ENCODE measurements at regions not wholly inside any gene's neighbourhood (a gene's known extent, or its start where the extent isn't known, plus 50 kb on each side); places are given as distances from the start of the nearest gene placed in this dataset.
"Not testable (repeated sequence)": the region's sequence is repeated elsewhere in the genome, so short reads cannot be mapped to it uniquely, and the experiment has no call there.

GRCh38 chr16:72729552-72729951 is 318.4 kb downstream of the ZFHX3 start:
- DNase-seq (ENCODE audit: low read depth in 3 of 3, low spot score in 2 of 3): not testable (repeated sequence)

GRCh38 chr16:72728516-72728915 is 319.4 kb downstream of the ZFHX3 start:
- DNase-seq (ENCODE audit: low read depth in 3 of 3, low spot score in 2 of 3): no peak

GRCh38 chr16:72727565-72727964 is 320.4 kb downstream of the ZFHX3 start:
- no peak for DNase-seq (ENCODE audit: low read depth in 3 of 3, low spot score in 2 of 3)

DNA sequence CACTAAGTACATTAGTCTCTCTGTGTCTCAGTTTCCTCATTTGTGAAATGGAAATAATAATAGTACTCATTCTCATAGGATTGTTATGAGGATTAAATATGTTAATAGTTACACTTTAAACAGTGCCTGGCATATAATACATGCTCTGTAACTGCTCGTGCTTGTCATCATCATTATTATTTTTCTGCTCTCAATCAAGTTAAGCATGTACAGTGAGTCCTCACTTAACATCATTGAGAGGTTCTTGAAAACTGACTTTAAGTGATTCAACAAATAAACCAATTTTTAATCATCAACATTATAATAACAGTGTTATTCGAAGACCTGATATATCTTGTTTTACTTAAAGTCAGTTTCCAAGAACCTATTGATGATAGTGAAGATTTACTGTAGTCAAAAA is 322.3 kb downstream of the ZFHX3 start:
- no peak for DNase-seq (ENCODE audit: low read depth in 3 of 3, low spot score in 2 of 3)

GRCh38 chr16:72723781-72724180 is 324.1 kb downstream of the ZFHX3 start:
- DNase-seq (ENCODE audit: low read depth in 3 of 3, low spot score in 2 of 3): no peak

DNA sequence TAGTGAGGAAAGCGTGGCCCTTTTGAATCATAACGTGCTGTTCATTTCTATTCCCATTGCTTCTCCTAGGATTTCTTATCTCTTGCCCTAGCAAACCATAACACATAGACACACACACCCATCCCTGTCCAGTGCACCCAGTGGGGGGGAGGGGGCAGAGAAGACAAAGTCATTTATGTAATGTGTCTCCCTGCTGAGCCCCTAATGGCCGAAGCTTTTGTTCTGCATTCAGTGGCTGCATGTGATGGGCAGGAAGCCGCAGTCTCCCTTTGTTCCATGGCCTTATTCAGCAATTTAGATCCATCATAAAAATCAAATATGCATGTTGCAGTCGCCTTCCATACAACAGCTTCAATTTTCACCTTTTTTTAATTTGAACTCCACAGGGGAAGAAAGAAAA is 325.4 kb downstream of the ZFHX3 start:
- no peak for DNase-seq (ENCODE audit: low read depth in 3 of 3, low spot score in 2 of 3)

- DNase-seq (ENCODE audit: low read depth in 3 of 3, low spot score in 2 of 3): no peak
Observed at GRCh38 chr16:72721981-72722380, 325.9 kb downstream of the ZFHX3 start.

- DNase-seq (ENCODE audit: low read depth in 3 of 3, low spot score in 2 of 3): no peak
Observed at GRCh38 chr16:72715267-72715666, 332.7 kb downstream of the ZFHX3 start.

- DNase-seq (ENCODE audit: low read depth in 3 of 3, low spot score in 2 of 3): no peak
Observed at GRCh38 chr16:72711823-72712222, 336.1 kb downstream of the ZFHX3 start.

DNA sequence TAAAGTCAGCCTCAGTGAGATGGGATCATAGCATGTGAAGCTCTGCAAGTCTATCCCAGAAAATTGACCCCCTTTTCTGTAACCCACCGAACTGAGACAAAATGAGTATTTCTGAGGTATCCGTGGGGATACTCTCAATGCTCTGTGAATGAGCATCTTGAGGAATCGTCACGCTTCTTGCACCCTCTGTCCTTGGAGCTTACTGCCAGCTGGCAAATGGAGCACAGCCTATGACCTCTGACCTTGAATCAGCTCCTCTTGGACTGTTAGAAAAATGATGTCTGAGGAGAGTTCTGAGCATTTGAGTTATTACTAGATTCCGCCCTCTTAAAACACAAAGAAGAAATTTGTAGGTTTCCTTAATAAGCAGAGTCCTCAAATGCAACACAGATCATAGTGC is 342.1 kb downstream of the ZFHX3 start:
- DNase-seq (ENCODE audit: low read depth in 3 of 3, low spot score in 2 of 3): no peak

DNA sequence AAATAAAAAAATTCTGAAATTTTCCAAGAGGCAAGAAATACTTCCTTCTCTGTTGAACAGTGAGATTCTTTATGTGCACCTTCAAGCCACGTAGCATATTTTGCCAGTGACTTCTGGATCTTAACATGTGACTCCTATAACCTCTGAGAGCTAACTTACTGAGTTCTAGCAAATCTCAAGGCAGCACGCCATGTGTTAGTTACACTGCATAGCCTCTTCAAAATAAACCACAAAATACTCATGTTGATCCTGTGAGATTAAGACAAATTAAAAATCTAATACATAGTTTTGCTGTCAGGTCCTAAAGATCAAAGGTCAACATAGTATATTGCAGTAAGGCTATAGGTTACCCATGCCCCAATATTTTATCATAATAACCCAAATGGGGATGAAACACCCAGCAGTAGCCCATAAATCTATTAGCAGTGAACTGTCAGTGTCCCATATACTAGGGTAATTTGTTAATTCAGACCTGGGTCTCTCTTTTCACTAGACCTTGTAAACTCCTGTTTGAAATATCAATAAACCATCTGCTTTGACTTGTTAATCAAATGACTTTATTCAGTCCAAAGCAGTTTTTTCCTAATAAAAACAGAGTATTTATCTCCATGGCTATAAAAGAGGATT is 343.1 kb downstream of the ZFHX3 start:
- peak in 1 of 3 donors; percentile 13 for DNase-seq (ENCODE audit: low read depth in 3 of 3, low spot score in 2 of 3)

- DNase-seq (ENCODE audit: low read depth in 3 of 3, low spot score in 2 of 3): no peak
Observed at GRCh38 chr16:72689851-72690250, 358.1 kb downstream of the ZFHX3 start.

GRCh38 chr16:72680732-72681131 is 367.2 kb downstream of the ZFHX3 start:
- no peak for DNase-seq (ENCODE audit: low read depth in 3 of 3, low spot score in 2 of 3)

DNA sequence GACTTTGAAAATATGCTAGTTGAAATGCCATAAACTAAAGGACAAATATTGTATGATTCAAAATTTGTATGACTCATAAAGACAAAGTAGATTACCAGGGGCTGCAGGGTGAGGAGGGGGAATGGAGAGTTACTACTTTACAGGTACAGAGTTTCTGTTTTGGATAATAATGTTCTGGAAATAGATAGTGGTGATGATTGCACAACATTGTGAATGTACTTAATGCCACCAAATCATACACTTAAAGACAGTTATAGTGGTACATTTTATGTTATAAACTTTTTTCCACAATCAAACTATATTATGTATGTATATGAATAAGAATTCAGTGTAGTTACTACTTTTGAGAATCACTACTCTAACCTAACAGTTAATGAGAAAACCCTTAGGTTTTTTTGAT is 368.1 kb downstream of the ZFHX3 start:
- no peak for DNase-seq (ENCODE audit: low read depth in 3 of 3, low spot score in 2 of 3)

- no peak for DNase-seq (ENCODE audit: low read depth in 3 of 3, low spot score in 2 of 3)
Observed at GRCh38 chr16:72677662-72678447, 370.1 kb downstream of the ZFHX3 start.

DNA sequence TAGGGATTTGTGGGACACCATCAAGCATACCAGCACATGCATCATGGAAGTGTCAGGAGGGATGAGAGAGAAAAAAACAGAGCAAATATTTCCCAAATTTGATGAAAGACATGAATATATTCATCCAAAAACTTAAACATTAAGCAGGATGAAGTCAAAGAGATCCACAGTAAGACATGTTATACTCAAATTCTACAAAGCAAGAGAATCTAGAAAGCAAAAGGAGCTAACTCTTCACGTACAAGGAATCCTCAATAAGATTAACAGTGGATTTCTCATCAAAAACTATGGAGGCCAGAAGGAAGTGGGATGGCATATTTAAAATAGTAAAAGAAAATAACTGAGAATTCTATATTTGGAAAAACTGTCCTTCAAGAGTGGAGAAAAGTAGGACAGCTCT is 374.8 kb downstream of the ZFHX3 start:
- no peak for DNase-seq (ENCODE audit: low read depth in 3 of 3, low spot score in 2 of 3)

DNA sequence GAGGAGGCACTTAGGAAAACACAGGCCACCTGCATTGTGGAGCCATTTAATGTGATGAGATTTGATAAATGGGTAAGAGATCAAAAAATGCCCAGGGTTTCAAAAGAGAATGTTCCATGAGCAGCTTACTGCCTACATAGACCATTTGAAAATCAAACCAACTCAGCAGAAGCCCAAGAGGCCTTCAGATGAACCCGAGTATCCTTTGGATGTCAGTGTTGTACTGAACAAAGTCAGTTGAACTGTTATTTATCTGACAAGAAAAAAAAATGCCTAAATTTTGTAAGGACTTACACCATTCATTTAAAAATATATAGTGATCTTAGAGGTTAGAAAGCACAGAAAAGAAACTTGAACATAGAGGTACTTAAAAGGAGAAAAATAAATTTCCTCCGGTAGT is 381.7 kb downstream of the ZFHX3 start:
- DNase-seq (ENCODE audit: low read depth in 3 of 3, low spot score in 2 of 3): no peak

DNA sequence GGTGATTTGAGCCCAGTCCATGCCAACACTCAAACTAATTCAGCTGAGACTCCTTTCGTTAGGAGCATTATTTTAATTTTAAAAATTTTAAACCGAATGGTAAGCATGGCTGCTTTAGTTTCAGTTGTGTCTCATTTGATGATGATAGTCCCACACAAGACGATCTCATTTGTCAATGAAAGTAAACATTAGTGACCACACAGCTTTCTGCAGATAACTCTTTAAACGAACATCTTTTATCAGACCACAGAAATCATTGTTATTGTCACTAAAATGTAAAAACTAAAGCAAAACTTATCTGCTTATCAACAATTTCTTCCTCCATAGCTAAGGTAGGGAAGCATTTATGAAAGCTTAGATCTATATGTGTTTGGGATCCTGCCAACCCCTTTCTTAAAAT is 382.2 kb downstream of the ZFHX3 start:
- DNase-seq (ENCODE audit: low read depth in 3 of 3, low spot score in 2 of 3): no peak

DNA sequence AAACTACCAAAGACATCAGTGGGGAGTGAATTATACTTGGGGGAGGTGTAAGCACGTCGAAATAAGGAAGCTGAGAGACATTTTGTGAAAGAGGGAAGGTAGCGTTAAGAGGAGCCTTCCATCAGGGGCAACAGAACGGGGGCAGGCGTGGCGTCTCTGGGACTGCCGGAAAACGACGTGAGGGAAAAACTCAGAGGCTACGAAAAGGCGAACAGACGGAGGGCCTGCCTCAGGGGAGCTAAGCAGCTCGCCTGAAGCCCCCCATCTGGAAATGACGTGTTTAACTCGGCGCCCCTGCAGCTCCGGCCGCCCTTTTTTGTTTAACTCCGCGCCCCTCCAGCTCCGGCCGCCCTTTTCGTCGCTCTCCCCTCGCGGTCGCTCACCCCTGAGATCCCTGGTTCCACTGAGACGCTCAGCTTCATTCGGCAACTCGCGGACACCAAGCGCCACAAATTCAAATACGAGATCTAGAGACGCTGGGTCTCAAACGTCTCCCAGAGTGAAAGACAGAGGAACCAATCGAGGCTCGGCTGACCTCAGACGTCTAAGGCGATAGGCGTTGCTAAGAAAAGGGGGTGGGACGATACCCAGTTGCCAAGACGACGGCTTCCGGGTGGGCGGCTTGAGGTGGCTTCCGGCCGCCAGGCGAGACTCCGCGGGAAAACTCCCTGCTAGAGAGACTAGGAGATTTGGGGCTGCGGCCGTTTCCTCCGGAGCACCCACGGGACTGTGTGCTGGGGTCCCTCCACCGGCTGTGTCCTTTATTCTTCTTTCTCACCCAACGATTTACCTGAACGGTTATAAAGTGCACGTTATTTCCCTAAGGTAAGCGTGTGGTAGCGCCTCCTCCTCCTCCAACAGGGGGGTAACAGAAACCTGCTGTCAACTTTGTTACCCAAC is 383.2 kb downstream of the ZFHX3 start:
- peak; percentile 97 to 98 (median 97) for DNase-seq (ENCODE audit: low read depth in 3 of 3, low spot score in 2 of 3)

DNA sequence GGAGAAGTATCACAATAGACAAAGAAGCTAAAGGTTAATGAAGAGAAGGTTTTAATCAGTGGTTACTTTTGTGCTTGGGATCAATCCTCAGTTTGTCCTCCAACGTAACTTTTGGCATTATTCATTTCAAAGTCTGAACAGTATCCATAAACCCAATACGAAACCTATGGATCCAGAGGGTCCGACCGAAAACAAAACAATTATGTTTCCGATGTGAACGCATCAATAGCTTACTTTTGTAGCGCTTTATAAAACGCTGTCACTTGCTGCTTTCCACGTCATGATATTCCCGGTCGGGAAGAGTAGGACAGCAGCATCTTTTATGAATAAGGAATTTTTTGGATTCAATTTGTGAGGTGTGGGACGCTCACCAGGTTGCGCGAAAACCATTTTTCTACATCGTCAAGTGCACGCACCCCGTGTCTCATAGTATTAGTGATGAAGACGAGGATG is 383.8 kb downstream of the ZFHX3 start:
- no peak for DNase-seq (ENCODE audit: low read depth in 3 of 3, low spot score in 2 of 3)

Measured in right renal cortex interstitium (tissue), 3 donors.